ENCODE measurements at regions not wholly inside any gene's neighbourhood (a gene's known extent, or its start where the extent isn't known, plus 50 kb on each side); places are given as distances from the start of the nearest gene placed in this dataset.

- H3K4me3 Mint-ChIP-seq = no peak overlapping the region
- H3K36me3 Mint-ChIP-seq (ENCODE audit: low read depth) = no peaks in the 10 kb centered on the region
- H3K4me3 ChIP-seq (ENCODE audit: low read length) = no peak overlapping the region
- intact Hi-C loops (cut with DNase I, micrococcal nuclease) = no loop called here
- H3K27me3 ChIP-seq (ENCODE audit: control insufficient read depth in 1 of 2, insufficient read depth in 2 of 2, low read length in 2 of 2) = no peaks in the 10 kb centered on the region
- H3K36me3 ChIP-seq (ENCODE audit: insufficient read depth, low read length) = no peaks in the 10 kb centered on the region
- CTCF ChIA-PET = no interaction called here
- TF ChIP-seq CTCF (IDR thresholded peaks at IDR 0.05) = no peak
- DNase-seq (no peak), ATAC-seq (ENCODE audit: poor library complexity) (no peak)
- no peaks in the 10 kb centered on the region for H3K4me1 Mint-ChIP-seq (ENCODE audit: low read depth)
- no peak overlapping the region for H3K27ac Mint-ChIP-seq
- no peaks in the 10 kb centered on the region for H3K9me3 ChIP-seq (ENCODE audit: control insufficient read depth in 1 of 2, insufficient read depth in 1 of 2, low read length in 2 of 2)
- peaks cover 2% of the 10 kb centered on the region for H3K27me3 Mint-ChIP-seq
- no peaks in the 10 kb centered on the region for H3K4me1 ChIP-seq (ENCODE audit: insufficient read depth, low read length)
- POLR2A ChIA-PET = no interaction called here
- no peaks in the 10 kb centered on the region for H3K9me3 Mint-ChIP-seq
- H3K27ac ChIP-seq (ENCODE audit: low read depth in 1 of 2, low read length in 2 of 2) = no peak overlapping the region
These were observed 137.2 kb downstream of the CYSLTR2 start for GRCh38 chr13:48790966-48791365.

GRCh38 chr13:48797127-48797526, 143.4 kb downstream of the CYSLTR2 start:
- no peaks in the 10 kb centered on the region for H3K9me3 ChIP-seq (ENCODE audit: control insufficient read depth in 1 of 2, insufficient read depth in 1 of 2, low read length in 2 of 2)
- Mint-ChIP-seq H3K4me1 (ENCODE audit: low read depth) (no peaks in the 10 kb centered on the region), H3K4me3 (no peak overlapping the region), H3K36me3 (ENCODE audit: low read depth) (no peaks in the 10 kb centered on the region), H3K27ac (no peak overlapping the region), H3K9me3 (no peaks in the 10 kb centered on the region), H3K27me3 (no peaks in the 10 kb centered on the region)
- ChIA-PET POLR2A (interaction anchor here (1.0 kb wide), 1 partner anchor 179 kb away, joined by 3 read pairs; the partner anchor contains the start of gene FNDC3A), CTCF (no interaction called here)
- no peak overlapping the region for H3K27ac ChIP-seq (ENCODE audit: low read depth in 1 of 2, low read length in 2 of 2)
- no peak for DNase-seq
- H3K4me3 ChIP-seq (ENCODE audit: low read length) = no peak overlapping the region
- no peaks in the 10 kb centered on the region for H3K27me3 ChIP-seq (ENCODE audit: control insufficient read depth in 1 of 2, insufficient read depth in 2 of 2, low read length in 2 of 2)
- no peak for TF ChIP-seq CTCF (IDR thresholded peaks at IDR 0.05)
- H3K4me1 ChIP-seq (ENCODE audit: insufficient read depth, low read length) = no peaks in the 10 kb centered on the region
- no peaks in the 10 kb centered on the region for H3K36me3 ChIP-seq (ENCODE audit: insufficient read depth, low read length)
- no peak for ATAC-seq (ENCODE audit: poor library complexity)
- intact Hi-C loops (cut with DNase I, micrococcal nuclease) = no loop called here

GRCh38 chr13:48797761-48798160, 144.0 kb downstream of the CYSLTR2 start:
- ATAC-seq (ENCODE audit: poor library complexity) = no peak

More at GRCh38 chr13:48797761-48798160, 144.0 kb downstream of the CYSLTR2 start:
- POLR2A ChIA-PET = no interaction called here
- intact Hi-C loops (cut with DNase I, micrococcal nuclease) = no loop called here
- H3K4me1 ChIP-seq (ENCODE audit: insufficient read depth, low read length) = no peaks in the 10 kb centered on the region
- Mint-ChIP-seq H3K4me1 (ENCODE audit: low read depth) (no peaks in the 10 kb centered on the region), H3K27ac (no peak overlapping the region), H3K4me3 (no peak overlapping the region), H3K36me3 (ENCODE audit: low read depth) (no peaks in the 10 kb centered on the region), H3K27me3 (no peaks in the 10 kb centered on the region), H3K9me3 (no peaks in the 10 kb centered on the region)
- no peaks in the 10 kb centered on the region for H3K36me3 ChIP-seq (ENCODE audit: insufficient read depth, low read length)
- H3K4me3 ChIP-seq (ENCODE audit: low read length) = no peak overlapping the region
- H3K27me3 ChIP-seq (ENCODE audit: control insufficient read depth in 1 of 2, insufficient read depth in 2 of 2, low read length in 2 of 2) = no peaks in the 10 kb centered on the region
- H3K9me3 ChIP-seq (ENCODE audit: control insufficient read depth in 1 of 2, insufficient read depth in 1 of 2, low read length in 2 of 2) = no peaks in the 10 kb centered on the region
- DNase-seq = no peak
- H3K27ac ChIP-seq (ENCODE audit: low read depth in 1 of 2, low read length in 2 of 2) = no peak overlapping the region
- CTCF ChIA-PET = no interaction called here
- no peak for TF ChIP-seq CTCF (IDR thresholded peaks at IDR 0.05)

Data from CD4-positive, alpha-beta T cell (primary cell).